HepG2 (cell line): ENCODE measurements at regions not wholly inside any gene's neighbourhood (a gene's known extent, or its start where the extent isn't known, plus 50 kb on each side); places are given as distances from the start of the nearest gene placed in this dataset.
"Not testable (repeated sequence)": the region's sequence is repeated elsewhere in the genome, so short reads cannot be mapped to it uniquely, and the experiment has no call there.

Experiments
- ATAC-seq: fragments of 200-7000 bp; cut with Tn5 transposase; 3 replicates; pipeline ENCODE4 v1.9.1; 2020; ENCODE audit warnings: mild to moderate bottlenecking, moderate library complexity
- BruUV-seq: library from RNA; stranded (reverse); fragments of 400-500 nt; replicated peaks from 2 replicates; lab custom pipeline; 2021; lab: Mats Ljungman, UMichigan
- CTCF ChIA-PET: fragments of 300-600 bp; formaldehyde crosslinking; extraction: SDS; loops from one replicate; lab custom pipeline; 2021; ENCODE audit warnings: low total read pairs, inconsistent platforms, low intra/inter-chr PET ratio; lab: Yijun Ruan, JAX
- POLR2A ChIA-PET: fragments of 350-600 bp; sonication (Branson Sonifier 250); formaldehyde crosslinking; loops from one replicate; lab custom pipeline; 2020; ENCODE audit warnings: antibody characterized with exemption, inconsistent platforms; lab: Yijun Ruan, JAX
- DNase-seq: peaks from one replicate; pipeline ENCODE4 v3.0.0-alpha.2; 2015; ENCODE audit warnings: low spot score
- FAIRE-seq: peaks from 3 replicates; lab custom pipeline; 2011; peaks lifted over from hg19 to GRCh38; lab: Jason Lieb, UNC
- H2AFZ ChIP-seq: one replicate; pipeline ENCODE4 v1.6.1; 2011; ENCODE audit warnings: low read length, inconsistent platforms
- H3K27ac ChIP-seq: fragments of 300-600 bp; 3 replicates; pipeline ENCODE4 v1.8.0; 2011; ENCODE audit warnings: mixed run types, mild to moderate bottlenecking, mixed read lengths, low read length, inconsistent platforms; ENCODE audit not compliant: insufficient read depth; ENCODE audit errors: extremely low read length
- H3K27me3 ChIP-seq, 2 experiments: fragments of 200-600 bp in 1 of 2; 2 replicates in 1 of 2; 3 replicates in 1 of 2; pipeline versions ENCODE4 v1.6.0 to v1.8.0; 2011; ENCODE audit warnings: low read length in 2 of 2, mild to moderate bottlenecking in 2 of 2, moderate library complexity in 2 of 2, inconsistent platforms in 1 of 2; ENCODE audit not compliant: insufficient read depth in 2 of 2, control insufficient read depth in 1 of 2
- H3K36me3 ChIP-seq, 2 experiments: fragments of 200-600 bp in 1 of 2; replicated peaks in 1 of 2; 2 replicates in 1 of 2; 3 replicates in 1 of 2; pipeline versions ENCODE4 v1.5.1 to v1.8.0; 2011; ENCODE audit warnings: low read length in 2 of 2, inconsistent platforms in 1 of 2; ENCODE audit not compliant: insufficient read depth in 2 of 2, control insufficient read depth in 1 of 2
- H3K4me1 ChIP-seq: 2 replicates; pipeline ENCODE4 v1.5.1; 2012; ENCODE audit warnings: low read length, inconsistent platforms; ENCODE audit not compliant: insufficient read depth
- H3K4me2 ChIP-seq: 2 replicates; pipeline ENCODE4 v1.6.0; 2011; ENCODE audit warnings: low read depth, low read length, inconsistent platforms
- H3K4me3 ChIP-seq, 3 experiments: fragments of 200-600 bp in 1 of 3; sonication (generic), shearing (Covaris generic) in 1 of 3; replicated peaks in 1 of 3; 2 replicates each; pipeline ENCODE4 v1.5.1; 2011 to 2016; ENCODE audit warnings: low read length in 3 of 3, inconsistent platforms in 2 of 3, low read depth in 2 of 3, mild to moderate bottlenecking in 2 of 3, control low read depth in 1 of 3, mixed read lengths in 1 of 3; ENCODE audit not compliant: insufficient read depth in 1 of 3
- H3K79me2 ChIP-seq: one replicate; pipeline ENCODE4 v1.6.1; 2011; ENCODE audit warnings: low read length, inconsistent platforms; ENCODE audit not compliant: insufficient read depth
- H3K9ac ChIP-seq: 2 replicates; pipeline ENCODE4 v1.6.0; 2011; ENCODE audit warnings: mild to moderate bottlenecking, low read depth, low read length, inconsistent platforms; ENCODE audit not compliant: insufficient read depth
- H3K9me3 ChIP-seq: 2 replicates; pipeline ENCODE4 v1.5.1; 2012; ENCODE audit warnings: mild to moderate bottlenecking, low read length
- H4K20me1 ChIP-seq: 2 replicates; pipeline ENCODE4 v1.6.0; 2011; ENCODE audit warnings: inconsistent platforms, mild to moderate bottlenecking, low read length, moderate library complexity; ENCODE audit not compliant: insufficient read depth
- CCAR2 ChIP-seq: fragments of 200-400 bp; formaldehyde crosslinking; optimal IDR thresholded peaks from 2 replicates; pipeline ENCODE3; 2018; ENCODE audit warnings: low read depth, mild to moderate bottlenecking, low read length, moderate library complexity
- HOXA3 ChIP-seq: sonication (generic); formaldehyde crosslinking; IDR thresholded peaks from 2 replicates; pipeline ENCODE4 v1.5.0; 2020; ENCODE audit warnings: missing genetic modification reagents
- MTA1 ChIP-seq: sonication (generic); formaldehyde crosslinking; IDR thresholded peaks from 2 replicates; pipeline ENCODE4 v1.4.0; 2020; ENCODE audit warnings: missing genetic modification reagents, mild to moderate bottlenecking, borderline replicate concordance
- SRSF4 ChIP-seq: fragments of 200-400 bp; formaldehyde crosslinking; IDR thresholded peaks from one replicate; pipeline ENCODE4 v1.6.1; 2018; ENCODE audit warnings: mild to moderate bottlenecking, low read depth, low read length, moderate library complexity; ENCODE audit not compliant: poor library complexity, severe bottlenecking
- TBX2 ChIP-seq: sonication (generic); formaldehyde crosslinking; IDR thresholded peaks from 2 replicates; pipeline ENCODE4 v1.5.0; 2020; ENCODE audit warnings: missing genetic modification reagents, mild to moderate bottlenecking, borderline replicate concordance
- ZFP62 ChIP-seq: sonication (generic); formaldehyde crosslinking; IDR thresholded peaks from 2 replicates; pipeline ENCODE4 v1.4.0; 2020; ENCODE audit warnings: missing genetic modification reagents
- ZNF354B ChIP-seq: sonication (generic); formaldehyde crosslinking; IDR thresholded peaks from 2 replicates; pipeline ENCODE4 v1.8.0; 2022; ENCODE audit warnings: mild to moderate bottlenecking, missing genetic modification reagents
- WGBS: methylation state at CpG from one replicate; pipeline ENCODE4 v1.1.6; 2017; ENCODE audit warnings: low lambda C conversion rate; 5-methylcytosine and 5-hydroxymethylcytosine counted together
- in situ Hi-C: cut with HindIII; loops from 2 replicates; pipeline ENCODE4 v1.10.0; 2017; ENCODE audit warnings: low pct_unique_long_range_greater_than_20kb; ENCODE audit not compliant: extremely low pct_ligation_motif_present
- intact Hi-C: fragments of 100-400 bp; cut with micrococcal nuclease; formaldehyde crosslinking; loops from one replicate; pipeline ENCODE4 v1.10.0; 2022; ENCODE audit not compliant: unreplicated experiment
- TF ChIP-seq, protein P1 (sequence below): sonication (generic); formaldehyde crosslinking; IDR thresholded peaks from 2 replicates; pipeline ENCODE4 v1.5.0; 2020; ENCODE audit warnings: mild to moderate bottlenecking, missing genetic modification reagents, moderate library complexity
- TF ChIP-seq, protein P2 (sequence below): sonication (generic); formaldehyde crosslinking; IDR thresholded peaks from 2 replicates; pipeline ENCODE4 v1.8.1; 2022; ENCODE audit warnings: mild to moderate bottlenecking, missing genetic modification reagents
- TF ChIP-seq, protein P3 (sequence below): sonication (generic); formaldehyde crosslinking; IDR thresholded peaks from 2 replicates; pipeline ENCODE4 v1.4.0; 2020; ENCODE audit warnings: missing genetic modification reagents
- TF ChIP-seq, protein P4 (sequence below): sonication (generic); formaldehyde crosslinking; IDR thresholded peaks from 2 replicates; pipeline ENCODE4 v1.5.0; 2020; ENCODE audit warnings: mild to moderate bottlenecking, missing genetic modification reagents

DNA sequence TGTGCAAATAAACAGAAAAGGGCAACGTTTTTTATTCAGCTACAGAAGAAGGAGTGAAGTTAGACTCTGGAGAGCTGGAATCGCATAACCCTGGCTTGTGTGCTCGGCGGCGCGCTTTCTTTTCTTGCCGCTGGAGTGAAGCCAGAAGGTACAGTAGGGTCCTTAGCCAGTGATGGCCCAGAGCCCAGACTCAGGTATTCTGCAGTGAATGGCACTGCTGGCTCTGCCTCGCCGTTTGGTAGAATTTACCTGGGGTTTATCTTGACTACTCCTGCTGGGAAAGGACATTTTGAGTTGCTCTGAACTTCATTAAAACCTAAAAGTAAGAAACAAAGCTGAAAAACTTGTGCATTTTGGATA, 56.9 kb upstream of the TIAM2 start (continued):
- no peak for TF ChIP-seq TBX2 (CRISPR knock-in tag)
- TF ChIP-seq SRSF4: no peak
- no peak for TF ChIP-seq CCAR2
- TF ChIP-seq, protein P1, sequence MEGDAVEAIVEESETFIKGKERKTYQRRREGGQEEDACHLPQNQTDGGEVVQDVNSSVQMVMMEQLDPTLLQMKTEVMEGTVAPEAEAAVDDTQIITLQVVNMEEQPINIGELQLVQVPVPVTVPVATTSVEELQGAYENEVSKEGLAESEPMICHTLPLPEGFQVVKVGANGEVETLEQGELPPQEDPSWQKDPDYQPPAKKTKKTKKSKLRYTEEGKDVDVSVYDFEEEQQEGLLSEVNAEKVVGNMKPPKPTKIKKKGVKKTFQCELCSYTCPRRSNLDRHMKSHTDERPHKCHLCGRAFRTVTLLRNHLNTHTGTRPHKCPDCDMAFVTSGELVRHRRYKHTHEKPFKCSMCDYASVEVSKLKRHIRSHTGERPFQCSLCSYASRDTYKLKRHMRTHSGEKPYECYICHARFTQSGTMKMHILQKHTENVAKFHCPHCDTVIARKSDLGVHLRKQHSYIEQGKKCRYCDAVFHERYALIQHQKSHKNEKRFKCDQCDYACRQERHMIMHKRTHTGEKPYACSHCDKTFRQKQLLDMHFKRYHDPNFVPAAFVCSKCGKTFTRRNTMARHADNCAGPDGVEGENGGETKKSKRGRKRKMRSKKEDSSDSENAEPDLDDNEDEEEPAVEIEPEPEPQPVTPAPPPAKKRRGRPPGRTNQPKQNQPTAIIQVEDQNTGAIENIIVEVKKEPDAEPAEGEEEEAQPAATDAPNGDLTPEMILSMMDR (CRISPR knock-in tag): no peak
- TF ChIP-seq, protein P2, sequence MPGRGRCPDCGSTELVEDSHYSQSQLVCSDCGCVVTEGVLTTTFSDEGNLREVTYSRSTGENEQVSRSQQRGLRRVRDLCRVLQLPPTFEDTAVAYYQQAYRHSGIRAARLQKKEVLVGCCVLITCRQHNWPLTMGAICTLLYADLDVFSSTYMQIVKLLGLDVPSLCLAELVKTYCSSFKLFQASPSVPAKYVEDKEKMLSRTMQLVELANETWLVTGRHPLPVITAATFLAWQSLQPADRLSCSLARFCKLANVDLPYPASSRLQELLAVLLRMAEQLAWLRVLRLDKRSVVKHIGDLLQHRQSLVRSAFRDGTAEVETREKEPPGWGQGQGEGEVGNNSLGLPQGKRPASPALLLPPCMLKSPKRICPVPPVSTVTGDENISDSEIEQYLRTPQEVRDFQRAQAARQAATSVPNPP (CRISPR knock-in tag): no peak
- TF ChIP-seq MTA1 (CRISPR knock-in tag): no peak
- TF ChIP-seq, protein P3, sequence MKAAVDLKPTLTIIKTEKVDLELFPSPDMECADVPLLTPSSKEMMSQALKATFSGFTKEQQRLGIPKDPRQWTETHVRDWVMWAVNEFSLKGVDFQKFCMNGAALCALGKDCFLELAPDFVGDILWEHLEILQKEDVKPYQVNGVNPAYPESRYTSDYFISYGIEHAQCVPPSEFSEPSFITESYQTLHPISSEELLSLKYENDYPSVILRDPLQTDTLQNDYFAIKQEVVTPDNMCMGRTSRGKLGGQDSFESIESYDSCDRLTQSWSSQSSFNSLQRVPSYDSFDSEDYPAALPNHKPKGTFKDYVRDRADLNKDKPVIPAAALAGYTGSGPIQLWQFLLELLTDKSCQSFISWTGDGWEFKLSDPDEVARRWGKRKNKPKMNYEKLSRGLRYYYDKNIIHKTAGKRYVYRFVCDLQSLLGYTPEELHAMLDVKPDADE (CRISPR knock-in tag): no peak
- TF ChIP-seq, protein P4, sequence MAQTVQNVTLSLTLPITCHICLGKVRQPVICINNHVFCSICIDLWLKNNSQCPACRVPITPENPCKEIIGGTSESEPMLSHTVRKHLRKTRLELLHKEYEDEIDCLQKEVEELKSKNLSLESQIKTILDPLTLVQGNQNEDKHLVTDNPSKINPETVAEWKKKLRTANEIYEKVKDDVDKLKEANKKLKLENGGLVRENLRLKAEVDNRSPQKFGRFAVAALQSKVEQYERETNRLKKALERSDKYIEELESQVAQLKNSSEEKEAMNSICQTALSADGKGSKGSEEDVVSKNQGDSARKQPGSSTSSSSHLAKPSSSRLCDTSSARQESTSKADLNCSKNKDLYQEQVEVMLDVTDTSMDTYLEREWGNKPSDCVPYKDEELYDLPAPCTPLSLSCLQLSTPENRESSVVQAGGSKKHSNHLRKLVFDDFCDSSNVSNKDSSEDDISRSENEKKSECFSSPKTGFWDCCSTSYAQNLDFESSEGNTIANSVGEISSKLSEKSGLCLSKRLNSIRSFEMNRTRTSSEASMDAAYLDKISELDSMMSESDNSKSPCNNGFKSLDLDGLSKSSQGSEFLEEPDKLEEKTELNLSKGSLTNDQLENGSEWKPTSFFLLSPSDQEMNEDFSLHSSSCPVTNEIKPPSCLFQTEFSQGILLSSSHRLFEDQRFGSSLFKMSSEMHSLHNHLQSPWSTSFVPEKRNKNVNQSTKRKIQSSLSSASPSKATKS: no peak
- TF ChIP-seq ZNF354B (CRISPR knock-in tag): no peak
- no peak for TF ChIP-seq HOXA3 (CRISPR knock-in tag)
- no peak for TF ChIP-seq ZFP62 (CRISPR knock-in tag)

DNA sequence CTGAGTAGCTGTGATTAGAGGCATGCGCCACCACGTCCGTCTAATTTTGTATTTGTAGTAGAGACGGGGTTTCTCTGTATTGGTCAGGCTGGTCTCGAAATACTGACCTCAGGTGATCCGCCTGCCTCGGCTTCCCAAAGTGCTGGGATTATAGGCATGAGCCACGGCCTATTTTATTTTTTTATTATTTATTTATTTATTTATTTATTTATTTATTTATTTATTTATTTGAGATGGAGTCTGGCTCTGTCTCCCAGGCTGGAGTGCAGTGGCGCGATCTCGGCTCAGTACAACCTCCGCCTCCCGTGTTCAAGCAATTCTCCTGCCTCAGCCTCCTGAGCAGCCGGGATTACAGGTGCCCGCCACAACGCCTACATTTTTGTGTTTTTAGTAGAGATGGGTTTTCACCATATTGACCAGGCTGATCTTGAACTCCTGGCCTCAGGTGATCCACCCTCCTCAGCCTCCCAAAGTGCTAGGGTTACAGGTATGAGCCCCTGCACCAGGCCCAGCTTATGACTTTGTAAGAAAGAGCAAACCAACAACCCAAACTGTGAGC, 56.3 kb upstream of the TIAM2 start:
- H3K27me3 ChIP-seq, H2AFZ ChIP-seq, H3K9ac ChIP-seq, H3K36me3 ChIP-seq, FAIRE-seq, in situ Hi-C loops, H3K27ac ChIP-seq, H4K20me1 ChIP-seq, POLR2A ChIA-PET, H3K9me3 ChIP-seq, H3K79me2 ChIP-seq, H3K4me2 ChIP-seq, H3K4me3 ChIP-seq, BruUV-seq, ATAC-seq, CTCF ChIA-PET, DNase-seq: not testable (repeated sequence)
- H3K4me1 ChIP-seq: peaks cover 12% of the 10 kb centered on the region
- intact Hi-C loops: loop anchor here (10.0 kb wide), 1 partner anchor 1136 kb away; no protein-coding TSS in a partner anchor
- WGBS: 97% methylated on average over 16 of the region's 16 CpGs
